PC-9 (cell line): ENCODE measurements at regions not wholly inside any gene's neighbourhood (a gene's known extent, or its start where the extent isn't known, plus 50 kb on each side); places are given as distances from the start of the nearest gene placed in this dataset.

Source experiments
- BruUV-seq: library from RNA; stranded (reverse); fragments of 400-500 nt; replicated peaks from 2 replicates; lab custom pipeline; 2021; lab: Mats Ljungman, UMichigan
- CTCF ChIA-PET: fragments of 300-600 bp; sonication (Branson Sonifier 250); formaldehyde crosslinking; loops from one replicate; lab custom pipeline; 2022; ENCODE audit warnings: antibody characterized with exemption; lab: Charles Lee
- POLR2A ChIA-PET: fragments of 300-600 bp; sonication (Branson Sonifier 250); formaldehyde crosslinking; loops from one replicate; lab custom pipeline; 2022; ENCODE audit warnings: antibody characterized with exemption; ENCODE audit not compliant: unreplicated experiment; lab: Charles Lee
- DNase-seq, 2 experiments: peaks; one replicate each; pipeline versions ENCODE4 v3.0.0 to v3.0.0-alpha.2; 2015 to 2022; ENCODE audit warnings: mixed read lengths in 1 of 2
- H2AFZ ChIP-seq: fragments of 200-600 bp; sonication (generic); 2 replicates; pipeline ENCODE4 v1.8.1; 2017; ENCODE audit warnings: antibody characterized with exemption
- H3F3A ChIP-seq: fragments of 200-600 bp; sonication (generic); 2 replicates; pipeline ENCODE4 v1.8.1; 2017; ENCODE audit warnings: antibody characterized with exemption, mild to moderate bottlenecking, low read depth; ENCODE audit not compliant: insufficient read depth
- H3K27ac ChIP-seq: fragments of 200-600 bp; sonication (generic); 2 replicates; pipeline ENCODE4 v1.6.1; 2016; ENCODE audit warnings: mixed run types
- H3K27me3 ChIP-seq: fragments of 200-600 bp; sonication (generic); 2 replicates; pipeline ENCODE4 v1.6.1; 2016; ENCODE audit warnings: low read depth, mixed run types; ENCODE audit not compliant: insufficient read depth
- H3K36me3 ChIP-seq: fragments of 200-600 bp; sonication (generic); 2 replicates; pipeline ENCODE4 v1.6.1; 2016; ENCODE audit warnings: low read depth, mixed run types
- H3K4me1 ChIP-seq: fragments of 200-600 bp; sonication (generic); replicated peaks from 2 replicates; pipeline ENCODE4 v1.6.1; 2016; ENCODE audit warnings: mixed run types; ENCODE audit not compliant: insufficient read depth
- H3K4me2 ChIP-seq: fragments of 200-600 bp; sonication (generic); 2 replicates; pipeline ENCODE4 v1.6.1; 2017; ENCODE audit warnings: mixed run types
- H3K4me3 ChIP-seq: fragments of 200-600 bp; sonication (generic); 2 replicates; pipeline ENCODE4 v1.6.1; 2016; ENCODE audit warnings: mixed run types
- H3K79me2 ChIP-seq: fragments of 200-600 bp; sonication (generic); 2 replicates; pipeline ENCODE4 v1.6.1; 2017; ENCODE audit warnings: low read depth, mixed run types
- H3K9me2 ChIP-seq: fragments of 200-600 bp; sonication (generic); 2 replicates; pipeline ENCODE4 v1.8.1; 2017; ENCODE audit warnings: mild to moderate bottlenecking; ENCODE audit not compliant: insufficient read depth
- H3K9me3 ChIP-seq: fragments of 200-600 bp; sonication (generic); 2 replicates; pipeline ENCODE4 v1.8.1; 2016; ENCODE audit warnings: low read depth; ENCODE audit not compliant: insufficient read depth
- H4K20me1 ChIP-seq: fragments of 200-600 bp; sonication (generic); 2 replicates; pipeline ENCODE4 v1.8.1; 2017; ENCODE audit not compliant: insufficient read depth
- EZH2 ChIP-seq: fragments of 200-600 bp; sonication (generic); IDR thresholded peaks from 2 replicates; pipeline ENCODE4 v1.8.0; 2017; ENCODE audit warnings: antibody characterized with exemption, low read depth
- intact Hi-C: fragments of 100-400 bp; cut with micrococcal nuclease; formaldehyde crosslinking; loops from one replicate; pipeline ENCODE4 v1.10.0; 2022; ENCODE audit not compliant: unreplicated experiment
- TF ChIP-seq, protein P1 (sequence below): fragments of 200-600 bp; sonication (generic); conservative IDR thresholded peaks from 2 replicates; pipeline ENCODE4 v1.6.1; 2017; ENCODE audit warnings: mixed run types, antibody characterized with exemption, mild to moderate bottlenecking, moderate library complexity

DNA sequence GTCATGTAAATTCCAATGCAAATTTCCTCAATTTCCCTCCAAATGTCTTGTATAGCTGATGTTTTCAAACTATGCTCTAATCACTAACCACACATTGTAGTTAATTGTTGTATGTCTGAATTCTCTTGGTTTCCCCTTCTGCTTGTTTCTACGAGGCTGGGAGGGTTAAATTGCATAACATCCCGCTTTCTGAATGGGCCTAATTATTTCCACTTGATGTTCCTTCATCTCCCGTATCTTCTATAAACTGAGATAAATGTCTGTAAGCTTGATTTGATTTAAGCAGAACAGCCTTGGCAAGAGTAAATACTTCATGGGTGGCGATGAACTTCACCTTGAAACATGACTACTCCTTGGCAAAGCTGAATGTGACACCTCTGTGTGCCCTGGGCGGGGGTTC is 72.2 kb downstream of the SERINC2 start:
- no TSS peak for BruUV-seq
- Histone ChIP-seq H3K4me1 (peaks cover 18% of the 10 kb centered on the region), H3K9me2 (no peaks in the 10 kb centered on the region), H3K27ac (no peak overlapping the region), H3K36me3 (no peaks in the 10 kb centered on the region), H3K4me3 (no peak overlapping the region), H3F3A (peaks cover 17% of the 10 kb centered on the region; the same call in 1 of the 2 replicates), H3K27me3 (no peaks in the 10 kb centered on the region), H4K20me1 (no peaks in the 10 kb centered on the region), H2AFZ (no peak overlapping the region), H3K79me2 (no peaks in the 10 kb centered on the region), H3K4me2 (no peak overlapping the region), H3K9me3 (peaks cover 8% of the 10 kb centered on the region; the same call in 1 of the 2 replicates)
- ChIA-PET POLR2A (no interaction called here), CTCF (no interaction called here)
- TF ChIP-seq, protein P1, sequence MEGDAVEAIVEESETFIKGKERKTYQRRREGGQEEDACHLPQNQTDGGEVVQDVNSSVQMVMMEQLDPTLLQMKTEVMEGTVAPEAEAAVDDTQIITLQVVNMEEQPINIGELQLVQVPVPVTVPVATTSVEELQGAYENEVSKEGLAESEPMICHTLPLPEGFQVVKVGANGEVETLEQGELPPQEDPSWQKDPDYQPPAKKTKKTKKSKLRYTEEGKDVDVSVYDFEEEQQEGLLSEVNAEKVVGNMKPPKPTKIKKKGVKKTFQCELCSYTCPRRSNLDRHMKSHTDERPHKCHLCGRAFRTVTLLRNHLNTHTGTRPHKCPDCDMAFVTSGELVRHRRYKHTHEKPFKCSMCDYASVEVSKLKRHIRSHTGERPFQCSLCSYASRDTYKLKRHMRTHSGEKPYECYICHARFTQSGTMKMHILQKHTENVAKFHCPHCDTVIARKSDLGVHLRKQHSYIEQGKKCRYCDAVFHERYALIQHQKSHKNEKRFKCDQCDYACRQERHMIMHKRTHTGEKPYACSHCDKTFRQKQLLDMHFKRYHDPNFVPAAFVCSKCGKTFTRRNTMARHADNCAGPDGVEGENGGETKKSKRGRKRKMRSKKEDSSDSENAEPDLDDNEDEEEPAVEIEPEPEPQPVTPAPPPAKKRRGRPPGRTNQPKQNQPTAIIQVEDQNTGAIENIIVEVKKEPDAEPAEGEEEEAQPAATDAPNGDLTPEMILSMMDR: no peak
- no peak for TF ChIP-seq EZH2
- intact Hi-C loops: no loop called here
- no peak for DNase-seq

DNA sequence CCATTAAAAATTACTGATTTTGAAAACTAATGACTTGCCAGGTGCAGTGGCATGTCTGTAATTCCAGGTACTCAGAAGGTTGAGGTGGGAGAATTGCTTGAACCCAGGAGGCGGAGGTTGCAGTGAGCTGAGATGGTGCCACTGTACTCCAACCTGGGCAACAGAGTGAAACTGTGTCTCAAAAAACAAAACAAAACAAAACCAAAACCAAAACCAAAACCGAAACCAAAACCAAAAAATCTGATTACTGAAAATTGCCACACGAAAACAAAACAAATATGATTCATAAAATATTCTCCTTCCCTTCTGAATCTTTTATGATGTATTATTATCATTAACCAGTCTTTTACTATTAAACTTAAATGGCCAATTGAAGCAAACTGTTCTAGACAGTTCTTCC is 74.1 kb downstream of the SERINC2 start:
- H2AFZ ChIP-seq: no peak overlapping the region
- BruUV-seq: no TSS peak
- no peak overlapping the region for H3K4me2 ChIP-seq
- POLR2A ChIA-PET: no interaction called here
- TF ChIP-seq EZH2: no peak
- TF ChIP-seq, protein P1: no peak
- H3K9me2 ChIP-seq: no peaks in the 10 kb centered on the region
- H3K27ac ChIP-seq: no peak overlapping the region
- no peaks in the 10 kb centered on the region for H3K27me3 ChIP-seq
- no peaks in the 10 kb centered on the region for H3K79me2 ChIP-seq
- no peaks in the 10 kb centered on the region for H4K20me1 ChIP-seq
- intact Hi-C loops: no loop called here
- H3K4me1 ChIP-seq: peaks cover 18% of the 10 kb centered on the region
- peaks cover 17% of the 10 kb centered on the region; the same call in 1 of the 2 replicates for H3F3A ChIP-seq
- H3K9me3 ChIP-seq: peaks cover 8% of the 10 kb centered on the region
- H3K36me3 ChIP-seq: no peaks in the 10 kb centered on the region
- no peak for DNase-seq
- CTCF ChIA-PET: no interaction called here
- no peak overlapping the region for H3K4me3 ChIP-seq

DNA sequence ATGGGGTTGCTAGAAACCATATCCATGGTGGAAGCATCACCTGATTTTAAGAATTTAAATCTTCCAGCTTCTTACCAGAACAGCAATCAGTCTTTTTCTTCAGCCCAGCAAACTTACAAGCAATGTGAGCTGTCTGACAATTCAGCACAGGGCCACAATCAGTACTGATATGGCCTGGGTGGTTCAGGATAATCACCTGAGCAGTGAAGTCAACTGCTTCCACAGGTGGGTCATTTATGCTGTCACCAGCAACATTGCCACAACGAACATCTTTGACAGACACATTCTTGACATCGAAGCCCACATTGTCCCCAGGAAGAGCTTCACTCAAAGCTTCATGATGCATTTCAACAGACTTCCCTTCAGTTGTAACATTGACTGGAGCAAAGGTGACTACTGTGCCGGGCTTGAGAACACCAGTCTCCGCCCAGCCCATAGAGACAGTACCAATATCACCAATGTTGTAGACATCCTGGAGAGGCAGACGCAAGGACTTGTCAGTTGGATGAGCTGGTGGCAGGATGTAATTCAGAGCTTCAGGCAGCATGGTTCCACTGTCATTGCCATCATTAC is 74.8 kb downstream of the SERINC2 start:
- no peak overlapping the region for H2AFZ ChIP-seq
- CTCF ChIA-PET: no interaction called here
- intact Hi-C loops: no loop called here
- TF ChIP-seq EZH2: no peak
- TF ChIP-seq, protein P1: no peak
- peaks cover 12% of the 10 kb centered on the region for H3K4me1 ChIP-seq
- peaks cover 6% of the 10 kb centered on the region for H3K9me3 ChIP-seq
- peaks cover 11% of the 10 kb centered on the region; the same call in 1 of the 2 replicates for H3F3A ChIP-seq
- no peak overlapping the region for H3K4me3 ChIP-seq
- H3K4me2 ChIP-seq: no peak overlapping the region
- no peak for DNase-seq
- H3K79me2 ChIP-seq: no peaks in the 10 kb centered on the region
- H3K27ac ChIP-seq: no peak overlapping the region
- no peaks in the 10 kb centered on the region for H3K27me3 ChIP-seq
- BruUV-seq: no TSS peak
- no peaks in the 10 kb centered on the region for H3K36me3 ChIP-seq
- H3K9me2 ChIP-seq: no peaks in the 10 kb centered on the region
- POLR2A ChIA-PET: no interaction called here
- no peaks in the 10 kb centered on the region for H4K20me1 ChIP-seq
